COLO668 (cell line): ENCODE measurements at regions not wholly inside any gene's neighbourhood (a gene's known extent, or its start where the extent isn't known, plus 50 kb on each side); places are given as distances from the start of the nearest gene placed in this dataset.

ENCODE experiments used
- DNase-seq: peaks from one replicate; lab custom pipeline; 2025; ENCODE audit not compliant: unreplicated experiment; lab: John Stamatoyannopoulos, UW

GRCh38 chr6:142679907-142680700, 264.9 kb downstream of the HIVEP2 start:
- no peak for DNase-seq

- no peak for DNase-seq
These were observed 263.9 kb downstream of the HIVEP2 start for GRCh38 chr6:142681099-142681498.

GRCh38 chr6:142682985-142683384, 262.0 kb downstream of the HIVEP2 start:
- no peak for DNase-seq

- no peak for DNase-seq
These were observed 261.2 kb downstream of the HIVEP2 start for GRCh38 chr6:142683714-142684141.

GRCh38 chr6:142684371-142684770, 260.6 kb downstream of the HIVEP2 start:
- DNase-seq: no peak

- no peak for DNase-seq
These were observed 259.0 kb downstream of the HIVEP2 start for GRCh38 chr6:142685852-142686506.

- DNase-seq: no peak
These were observed 258.5 kb downstream of the HIVEP2 start for GRCh38 chr6:142686507-142686887.

- peak; percentile 45 for DNase-seq
These were observed 252.0 kb downstream of the HIVEP2 start for GRCh38 chr6:142692942-142693341.

- no peak for DNase-seq
These were observed 251.5 kb downstream of the HIVEP2 start for GRCh38 chr6:142693441-142693840.

GRCh38 chr6:142694054-142694453, 250.9 kb downstream of the HIVEP2 start:
- DNase-seq: no peak

- DNase-seq: no peak
These were observed 250.0 kb downstream of the HIVEP2 start for GRCh38 chr6:142695016-142695415.

- peak; percentile 33 for DNase-seq
These were observed 248.6 kb downstream of the HIVEP2 start for GRCh38 chr6:142696123-142697000.

GRCh38 chr6:142697001-142697335, 248.0 kb downstream of the HIVEP2 start:
- no peak for DNase-seq

- DNase-seq: no peak
These were observed 247.1 kb downstream of the HIVEP2 start for GRCh38 chr6:142697922-142698321.

GRCh38 chr6:142698751-142699150, 246.2 kb downstream of the HIVEP2 start:
- no peak for DNase-seq

- DNase-seq: no peak
These were observed 245.6 kb downstream of the HIVEP2 start for GRCh38 chr6:142699391-142699790.

- no peak for DNase-seq
These were observed 244.9 kb downstream of the HIVEP2 start for GRCh38 chr6:142700032-142700431.

GRCh38 chr6:142700671-142701312, 244.2 kb downstream of the HIVEP2 start:
- DNase-seq: no peak
